ENCODE measurements at regions not wholly inside any gene's neighbourhood (a gene's known extent, or its start where the extent isn't known, plus 50 kb on each side); places are given as distances from the start of the nearest gene placed in this dataset.

- no peak for TF ChIP-seq CTCF (IDR thresholded peaks at IDR 0.05; ENCODE audit: borderline replicate concordance, insufficient read depth, low read depth, low read length)
- H3K4me3 ChIP-seq (ENCODE audit: low read depth, low read length), result no peak overlapping the region
Measured at GRCh38 chr12:5194306-5194705, 150.6 kb downstream of the KCNA5 start.

- no peak for TF ChIP-seq CTCF (IDR thresholded peaks at IDR 0.05; ENCODE audit: borderline replicate concordance, insufficient read depth, low read depth, low read length)
Measured at GRCh38 chr12:5195244-5195643, 151.6 kb downstream of the KCNA5 start.

GRCh38 chr12:5195691-5196090 lies 152.0 kb downstream of the KCNA5 start:
- H3K4me3 ChIP-seq (ENCODE audit: low read depth, low read length), result no peak overlapping the region
- TF ChIP-seq CTCF (IDR thresholded peaks at IDR 0.05; ENCODE audit: borderline replicate concordance, insufficient read depth, low read depth, low read length), result no peak

More at GRCh38 chr12:5195244-5195643, 151.6 kb downstream of the KCNA5 start:
- no peak overlapping the region for H3K4me3 ChIP-seq (ENCODE audit: low read depth, low read length)

GRCh38 chr12:5197131-5197530 lies 153.5 kb downstream of the KCNA5 start:
- TF ChIP-seq CTCF (IDR thresholded peaks at IDR 0.05; ENCODE audit: borderline replicate concordance, insufficient read depth, low read depth, low read length), result no peak
- H3K4me3 ChIP-seq (ENCODE audit: low read depth, low read length), result no peak overlapping the region

GRCh38 chr12:5197656-5198055 lies 154.0 kb downstream of the KCNA5 start:
- TF ChIP-seq CTCF (IDR thresholded peaks at IDR 0.05; ENCODE audit: borderline replicate concordance, insufficient read depth, low read depth, low read length), result no peak
- H3K4me3 ChIP-seq (ENCODE audit: low read depth, low read length), result no peak overlapping the region

GRCh38 chr12:5200278-5201087 lies 156.8 kb downstream of the KCNA5 start:
- TF ChIP-seq CTCF (IDR thresholded peaks at IDR 0.05; ENCODE audit: borderline replicate concordance, insufficient read depth, low read depth, low read length), result peak; percentile 73
- no peak overlapping the region for H3K4me3 ChIP-seq (ENCODE audit: low read depth, low read length)

- no peak overlapping the region for H3K4me3 ChIP-seq (ENCODE audit: low read depth, low read length)
- TF ChIP-seq CTCF (IDR thresholded peaks at IDR 0.05; ENCODE audit: borderline replicate concordance, insufficient read depth, low read depth, low read length), result no peak
Measured at GRCh38 chr12:5201554-5202218, 158.0 kb downstream of the KCNA5 start.

Measured in GM12875 (cell line).